IgD-negative memory B cell (primary cell): ENCODE measurements at regions not wholly inside any gene's neighbourhood (a gene's known extent, or its start where the extent isn't known, plus 50 kb on each side); places are given as distances from the start of the nearest gene placed in this dataset.

ENCODE experiments used
- H3K27ac Mint-ChIP-seq, 3 donors: one replicate each; pipeline ENCODE4 v1.8.0; 2020 to 2022; ENCODE audit warnings: mild to moderate bottlenecking in 3 of 3, mixed read lengths in 3 of 3, moderate library complexity in 1 of 3
- H3K27me3 Mint-ChIP-seq: one replicate; pipeline ENCODE4 v1.8.0; 2021; ENCODE audit warnings: mixed read lengths
- H3K36me3 Mint-ChIP-seq: one replicate; pipeline ENCODE4 v1.8.0; 2020; ENCODE audit warnings: mild to moderate bottlenecking, mixed read lengths
- H3K4me1 Mint-ChIP-seq, 3 donors: one replicate each; pipeline ENCODE4 v1.8.0; 2020 to 2022; ENCODE audit warnings: mixed read lengths in 3 of 3, mild to moderate bottlenecking in 1 of 3
- H3K4me3 Mint-ChIP-seq, 4 donors: one replicate each; pipeline ENCODE4 v1.8.0; 2020 to 2022; ENCODE audit warnings: mild to moderate bottlenecking in 4 of 4, mixed read lengths in 4 of 4, moderate library complexity in 3 of 4
- H3K9me3 Mint-ChIP-seq, 3 donors: one replicate each; pipeline ENCODE4 v1.8.0; 2020 to 2021; ENCODE audit warnings: mixed read lengths in 3 of 3, mild to moderate bottlenecking in 1 of 3

- no peaks in the 10 kb centered on the region for H3K4me1 Mint-ChIP-seq
- H3K4me3 Mint-ChIP-seq = no peak overlapping the region
- H3K27me3 Mint-ChIP-seq = no peaks in the 10 kb centered on the region
- H3K27ac Mint-ChIP-seq = no peak overlapping the region
- peaks cover 0 to 13% (median 6%) of the 10 kb centered on the region in 3 donors for H3K9me3 Mint-ChIP-seq
- no peaks in the 10 kb centered on the region for H3K36me3 Mint-ChIP-seq
These were observed 487.3 kb upstream of the DCC start for GRCh38 chr18:51852681-51853080.

- Mint-ChIP-seq H3K4me3 (no peak overlapping the region), H3K27ac (no peak overlapping the region), H3K27me3 (no peaks in the 10 kb centered on the region), H3K4me1 (no peaks in the 10 kb centered on the region), H3K36me3 (no peaks in the 10 kb centered on the region), H3K9me3 (peaks cover 0 to 4% (median 2%) of the 10 kb centered on the region in 3 donors)
These were observed 482.0 kb upstream of the DCC start for GRCh38 chr18:51857989-51858388.

- Mint-ChIP-seq H3K4me3 (no peak overlapping the region), H3K36me3 (no peaks in the 10 kb centered on the region), H3K9me3 (peaks cover 0 to 2% (median 0%) of the 10 kb centered on the region in 3 donors), H3K4me1 (no peaks in the 10 kb centered on the region), H3K27me3 (no peaks in the 10 kb centered on the region), H3K27ac (no peak overlapping the region)
These were observed 479.0 kb upstream of the DCC start for GRCh38 chr18:51861046-51861445.

- Mint-ChIP-seq H3K27me3 (no peaks in the 10 kb centered on the region), H3K4me1 (no peaks in the 10 kb centered on the region), H3K36me3 (no peaks in the 10 kb centered on the region), H3K9me3 (peaks cover 0 to 2% (median 0%) of the 10 kb centered on the region in 3 donors), H3K4me3 (no peak overlapping the region), H3K27ac (no peak overlapping the region)
These were observed 477.8 kb upstream of the DCC start for GRCh38 chr18:51862051-51862715.

GRCh38 chr18:51864219-51864965 is 475.6 kb upstream of the DCC start:
- H3K27me3 Mint-ChIP-seq = no peaks in the 10 kb centered on the region
- no peak overlapping the region for H3K4me3 Mint-ChIP-seq
- H3K9me3 Mint-ChIP-seq = peaks cover 0 to 7% (median 0%) of the 10 kb centered on the region in 3 donors
- H3K4me1 Mint-ChIP-seq = no peaks in the 10 kb centered on the region
- H3K36me3 Mint-ChIP-seq = no peaks in the 10 kb centered on the region
- no peak overlapping the region for H3K27ac Mint-ChIP-seq

- Mint-ChIP-seq H3K36me3 (no peaks in the 10 kb centered on the region), H3K9me3 (peaks cover 0 to 14% (median 0%) of the 10 kb centered on the region in 3 donors), H3K27me3 (no peaks in the 10 kb centered on the region), H3K4me1 (no peaks in the 10 kb centered on the region), H3K27ac (no peak overlapping the region), H3K4me3 (no peak overlapping the region)
These were observed 474.5 kb upstream of the DCC start for GRCh38 chr18:51865538-51865937.

GRCh38 chr18:51867767-51868166 is 472.2 kb upstream of the DCC start:
- Mint-ChIP-seq H3K27ac (no peak overlapping the region), H3K4me1 (no peaks in the 10 kb centered on the region), H3K4me3 (no peak overlapping the region), H3K36me3 (no peaks in the 10 kb centered on the region), H3K9me3 (peaks cover 0 to 29% (median 0%) of the 10 kb centered on the region in 3 donors), H3K27me3 (no peaks in the 10 kb centered on the region)

- Mint-ChIP-seq H3K27me3 (no peaks in the 10 kb centered on the region), H3K4me3 (no peak overlapping the region), H3K9me3 (peaks cover 2 to 7% (median 5%) of the 10 kb centered on the region in 3 donors), H3K4me1 (no peaks in the 10 kb centered on the region), H3K27ac (no peak overlapping the region), H3K36me3 (no peaks in the 10 kb centered on the region)
These were observed 461.3 kb upstream of the DCC start for GRCh38 chr18:51878724-51879123.

GRCh38 chr18:51879329-51879728 is 460.7 kb upstream of the DCC start:
- H3K9me3 Mint-ChIP-seq = peaks cover 2 to 7% (median 5%) of the 10 kb centered on the region in 3 donors
- H3K27me3 Mint-ChIP-seq = no peaks in the 10 kb centered on the region
- H3K4me1 Mint-ChIP-seq = peaks cover 0 to 1% (median 0%) of the 10 kb centered on the region in 3 donors
- no peak overlapping the region for H3K4me3 Mint-ChIP-seq
- no peaks in the 10 kb centered on the region for H3K36me3 Mint-ChIP-seq
- H3K27ac Mint-ChIP-seq = no peak overlapping the region

GRCh38 chr18:51881394-51881793 is 458.6 kb upstream of the DCC start:
- Mint-ChIP-seq H3K4me1 (peaks cover 0 to 2% (median 0%) of the 10 kb centered on the region in 3 donors), H3K9me3 (peaks cover 0 to 3% (median 0%) of the 10 kb centered on the region in 3 donors), H3K27me3 (no peaks in the 10 kb centered on the region), H3K36me3 (no peaks in the 10 kb centered on the region), H3K4me3 (no peak overlapping the region), H3K27ac (no peak overlapping the region)

- Mint-ChIP-seq H3K27ac (no peak overlapping the region), H3K4me1 (peaks cover 0 to 2% (median 0%) of the 10 kb centered on the region in 3 donors), H3K4me3 (no peak overlapping the region), H3K9me3 (peaks cover 0 to 3% (median 3%) of the 10 kb centered on the region in 3 donors), H3K27me3 (no peaks in the 10 kb centered on the region), H3K36me3 (no peaks in the 10 kb centered on the region)
These were observed 456.0 kb upstream of the DCC start for GRCh38 chr18:51884039-51884438.

GRCh38 chr18:51890762-51891161 is 449.2 kb upstream of the DCC start:
- H3K4me3 Mint-ChIP-seq = no peak overlapping the region
- no peaks in the 10 kb centered on the region for H3K36me3 Mint-ChIP-seq
- no peaks in the 10 kb centered on the region for H3K4me1 Mint-ChIP-seq
- H3K27ac Mint-ChIP-seq = peak overlapping the region in 1 of 3 donors; percentile 34
- peaks cover 2% of the 10 kb centered on the region for H3K27me3 Mint-ChIP-seq
- peaks cover 1 to 3% (median 2%) of the 10 kb centered on the region in 3 donors for H3K9me3 Mint-ChIP-seq

- peaks cover 1 to 3% (median 2%) of the 10 kb centered on the region in 3 donors for H3K9me3 Mint-ChIP-seq
- no peaks in the 10 kb centered on the region for H3K36me3 Mint-ChIP-seq
- H3K4me3 Mint-ChIP-seq = no peak overlapping the region
- no peak overlapping the region for H3K27ac Mint-ChIP-seq
- no peaks in the 10 kb centered on the region for H3K4me1 Mint-ChIP-seq
- H3K27me3 Mint-ChIP-seq = peaks cover 2% of the 10 kb centered on the region
These were observed 448.1 kb upstream of the DCC start for GRCh38 chr18:51891876-51892275.

GRCh38 chr18:51897884-51898283 is 442.1 kb upstream of the DCC start:
- H3K27me3 Mint-ChIP-seq = peaks cover 2% of the 10 kb centered on the region
- no peaks in the 10 kb centered on the region for H3K36me3 Mint-ChIP-seq
- peaks cover 1 to 6% (median 3%) of the 10 kb centered on the region in 3 donors for H3K9me3 Mint-ChIP-seq
- H3K27ac Mint-ChIP-seq = no peak overlapping the region
- H3K4me3 Mint-ChIP-seq = no peak overlapping the region
- H3K4me1 Mint-ChIP-seq = peaks cover 0 to 2% (median 0%) of the 10 kb centered on the region in 3 donors

GRCh38 chr18:51907687-51908597 is 432.1 kb upstream of the DCC start:
- H3K27ac Mint-ChIP-seq = no peak overlapping the region
- no peaks in the 10 kb centered on the region for H3K9me3 Mint-ChIP-seq
- H3K36me3 Mint-ChIP-seq = no peaks in the 10 kb centered on the region
- H3K27me3 Mint-ChIP-seq = no peaks in the 10 kb centered on the region
- H3K4me1 Mint-ChIP-seq = no peaks in the 10 kb centered on the region
- no peak overlapping the region for H3K4me3 Mint-ChIP-seq
